Activated T-helper 9 cell treated with anti-CD3 and anti-CD28 coated beads, Interleukin-2, amount 50 U/mL, for 16 hours (primary cell): ENCODE measurements at regions not wholly inside any gene's neighbourhood (a gene's known extent, or its start where the extent isn't known, plus 50 kb on each side); places are given as distances from the start of the nearest gene placed in this dataset.
"Not testable (repeated sequence)": the region's sequence is repeated elsewhere in the genome, so short reads cannot be mapped to it uniquely, and the experiment has no call there.

Experiments
- DNase-seq: peaks from one replicate; pipeline ENCODE4 v3.0.0-alpha.2; 2020; ENCODE audit warnings: low read depth

GRCh38 chr15:30195355-30196008 lies 60.6 kb downstream of the GOLGA8T start:
- peak; percentile 7 for DNase-seq

- DNase-seq = peak; percentile 28
These were observed 61.1 kb downstream of the GOLGA8T start for GRCh38 chr15:30196009-30196375.

- not testable (repeated sequence) for DNase-seq
These were observed 61.9 kb downstream of the GOLGA8T start for GRCh38 chr15:30196769-30197168.

GRCh38 chr15:30201517-30201916 lies 66.7 kb downstream of the GOLGA8T start:
- not testable (repeated sequence) for DNase-seq

- DNase-seq = not testable (repeated sequence)
These were observed 78.9 kb downstream of the GOLGA8T start for GRCh38 chr15:30213733-30214132.

- DNase-seq = not testable (repeated sequence)
These were observed 87.0 kb downstream of the GOLGA8T start for GRCh38 chr15:30221803-30222202.

GRCh38 chr15:30222798-30223591 lies 88.1 kb downstream of the GOLGA8T start:
- DNase-seq = not testable (repeated sequence)

GRCh38 chr15:30225233-30225891 lies 90.5 kb downstream of the GOLGA8T start:
- not testable (repeated sequence) for DNase-seq

GRCh38 chr15:30261432-30262141 lies 126.7 kb downstream of the GOLGA8T start:
- DNase-seq = not testable (repeated sequence)

- not testable (repeated sequence) for DNase-seq
These were observed 127.2 kb downstream of the GOLGA8T start for GRCh38 chr15:30262142-30262460.

GRCh38 chr15:30264000-30264399 lies 129.1 kb downstream of the GOLGA8T start:
- not testable (repeated sequence) for DNase-seq

GRCh38 chr15:30295150-30295844 lies 98.0 kb downstream of the CHRFAM7A start:
- not testable (repeated sequence) for DNase-seq

GRCh38 chr15:30303968-30304367 lies 89.4 kb downstream of the CHRFAM7A start:
- not testable (repeated sequence) for DNase-seq
